HepG2 (cell line): ENCODE measurements at regions not wholly inside any gene's neighbourhood (a gene's known extent, or its start where the extent isn't known, plus 50 kb on each side); places are given as distances from the start of the nearest gene placed in this dataset.
A peak's percentile ranks its signal among the peaks of the same experiment; 100 is the strongest.

Experiments
- ATAC-seq: fragments of 200-7000 bp; cut with Tn5 transposase; 3 replicates; pipeline ENCODE4 v1.9.1; 2020; ENCODE audit warnings: mild to moderate bottlenecking, moderate library complexity
- BruUV-seq: library from RNA; stranded (reverse); fragments of 400-500 nt; replicated peaks from 2 replicates; lab custom pipeline; 2021; lab: Mats Ljungman, UMichigan
- CTCF ChIA-PET: fragments of 300-600 bp; formaldehyde crosslinking; extraction: SDS; loops from one replicate; lab custom pipeline; 2021; ENCODE audit warnings: low total read pairs, inconsistent platforms, low intra/inter-chr PET ratio; lab: Yijun Ruan, JAX
- POLR2A ChIA-PET: fragments of 350-600 bp; sonication (Branson Sonifier 250); formaldehyde crosslinking; loops from one replicate; lab custom pipeline; 2020; ENCODE audit warnings: antibody characterized with exemption, inconsistent platforms; lab: Yijun Ruan, JAX
- DNase-seq: peaks from one replicate; pipeline ENCODE4 v3.0.0-alpha.2; 2015; ENCODE audit warnings: low spot score
- FAIRE-seq: peaks from 3 replicates; lab custom pipeline; 2011; peaks lifted over from hg19 to GRCh38; lab: Jason Lieb, UNC
- H2AFZ ChIP-seq: one replicate; pipeline ENCODE4 v1.6.1; 2011; ENCODE audit warnings: low read length, inconsistent platforms
- H3K27ac ChIP-seq: fragments of 300-600 bp; 3 replicates; pipeline ENCODE4 v1.8.0; 2011; ENCODE audit warnings: mixed run types, mild to moderate bottlenecking, mixed read lengths, low read length, inconsistent platforms; ENCODE audit not compliant: insufficient read depth; ENCODE audit errors: extremely low read length
- H3K27me3 ChIP-seq, 2 experiments: fragments of 200-600 bp in 1 of 2; 2 replicates in 1 of 2; 3 replicates in 1 of 2; pipeline versions ENCODE4 v1.6.0 to v1.8.0; 2011; ENCODE audit warnings: low read length in 2 of 2, mild to moderate bottlenecking in 2 of 2, moderate library complexity in 2 of 2, inconsistent platforms in 1 of 2; ENCODE audit not compliant: insufficient read depth in 2 of 2, control insufficient read depth in 1 of 2
- H3K36me3 ChIP-seq, 2 experiments: fragments of 200-600 bp in 1 of 2; replicated peaks in 1 of 2; 2 replicates in 1 of 2; 3 replicates in 1 of 2; pipeline versions ENCODE4 v1.5.1 to v1.8.0; 2011; ENCODE audit warnings: low read length in 2 of 2, inconsistent platforms in 1 of 2; ENCODE audit not compliant: insufficient read depth in 2 of 2, control insufficient read depth in 1 of 2
- H3K4me1 ChIP-seq: 2 replicates; pipeline ENCODE4 v1.5.1; 2012; ENCODE audit warnings: low read length, inconsistent platforms; ENCODE audit not compliant: insufficient read depth
- H3K4me2 ChIP-seq: 2 replicates; pipeline ENCODE4 v1.6.0; 2011; ENCODE audit warnings: low read depth, low read length, inconsistent platforms
- H3K4me3 ChIP-seq, 3 experiments: fragments of 200-600 bp in 1 of 3; sonication (generic), shearing (Covaris generic) in 1 of 3; replicated peaks in 1 of 3; 2 replicates each; pipeline ENCODE4 v1.5.1; 2011 to 2016; ENCODE audit warnings: low read length in 3 of 3, inconsistent platforms in 2 of 3, low read depth in 2 of 3, mild to moderate bottlenecking in 2 of 3, control low read depth in 1 of 3, mixed read lengths in 1 of 3; ENCODE audit not compliant: insufficient read depth in 1 of 3
- H3K79me2 ChIP-seq: one replicate; pipeline ENCODE4 v1.6.1; 2011; ENCODE audit warnings: low read length, inconsistent platforms; ENCODE audit not compliant: insufficient read depth
- H3K9ac ChIP-seq: 2 replicates; pipeline ENCODE4 v1.6.0; 2011; ENCODE audit warnings: mild to moderate bottlenecking, low read depth, low read length, inconsistent platforms; ENCODE audit not compliant: insufficient read depth
- H3K9me3 ChIP-seq: 2 replicates; pipeline ENCODE4 v1.5.1; 2012; ENCODE audit warnings: mild to moderate bottlenecking, low read length
- H4K20me1 ChIP-seq: 2 replicates; pipeline ENCODE4 v1.6.0; 2011; ENCODE audit warnings: inconsistent platforms, mild to moderate bottlenecking, low read length, moderate library complexity; ENCODE audit not compliant: insufficient read depth
- ERF ChIP-seq: IDR thresholded peaks from 2 replicates; pipeline ENCODE4 v1.6.1; 2018; ENCODE audit warnings: missing biosample characterization, missing genetic modification reagents
- HNF4G ChIP-seq, 2 experiments: sonication (generic) in 1 of 2; formaldehyde crosslinking in 1 of 2; IDR thresholded peaks; 2 replicates each; pipeline versions ENCODE4 v1.4.0 to v1.6.1; 2011 to 2020; ENCODE audit warnings: borderline replicate concordance in 2 of 2, low read depth in 2 of 2, mild to moderate bottlenecking in 2 of 2, low read length in 1 of 2, missing genetic modification reagents in 1 of 2, moderate library complexity in 1 of 2
- IRF9 ChIP-seq: sonication (generic); formaldehyde crosslinking; IDR thresholded peaks from 2 replicates; pipeline ENCODE4 v1.8.0; 2022; ENCODE audit warnings: missing genetic modification reagents, mild to moderate bottlenecking, borderline replicate concordance
- KAT8 ChIP-seq: IDR thresholded peaks from 2 replicates; pipeline ENCODE4 v1.6.1; 2016; ENCODE audit warnings: missing genetic modification reagents, missing compliant biosample characterization
- KDM2A ChIP-seq: sonication (generic); formaldehyde crosslinking; IDR thresholded peaks from 2 replicates; pipeline ENCODE4 v1.4.0; 2020; ENCODE audit warnings: low read depth, missing genetic modification reagents, borderline replicate concordance
- KLF6 ChIP-seq: IDR thresholded peaks from 2 replicates; pipeline ENCODE4 v1.8.0; 2016; ENCODE audit warnings: missing biosample characterization, missing genetic modification reagents
- MLX ChIP-seq: IDR thresholded peaks from 2 replicates; pipeline ENCODE4 v1.6.1; 2016
- NFKBIZ ChIP-seq: IDR thresholded peaks from 2 replicates; pipeline ENCODE4 v1.6.1; 2018; ENCODE audit warnings: missing genetic modification reagents, missing compliant biosample characterization
- NKX3-1 ChIP-seq: sonication (generic); formaldehyde crosslinking; IDR thresholded peaks from 2 replicates; pipeline ENCODE4 v1.5.0; 2020; ENCODE audit warnings: missing genetic modification reagents
- SETDB1 ChIP-seq: sonication (generic); formaldehyde crosslinking; IDR thresholded peaks from 2 replicates; pipeline ENCODE4 v1.5.1; 2020; ENCODE audit warnings: missing genetic modification reagents, mild to moderate bottlenecking, borderline replicate concordance
- SOX5 ChIP-seq: IDR thresholded peaks from 2 replicates; pipeline ENCODE4 v1.6.1; 2016; ENCODE audit warnings: borderline replicate concordance
- TCF7L2 ChIP-seq: IDR thresholded peaks from 2 replicates; pipeline ENCODE4 v1.6.1; 2011; ENCODE audit warnings: mild to moderate bottlenecking, low read depth, low read length, moderate library complexity
- TEAD3 ChIP-seq: optimal IDR thresholded peaks from 2 replicates; pipeline ENCODE3; 2016; ENCODE audit warnings: borderline replicate concordance
- ZBTB3 ChIP-seq: sonication (generic); formaldehyde crosslinking; IDR thresholded peaks from 2 replicates; pipeline ENCODE4 v1.4.0; 2020; ENCODE audit warnings: low read depth, mild to moderate bottlenecking, moderate library complexity, missing genetic modification reagents, borderline replicate concordance
- ZFP82 ChIP-seq: sonication (generic); formaldehyde crosslinking; IDR thresholded peaks from 2 replicates; pipeline ENCODE4 v1.5.1; 2020; ENCODE audit warnings: mild to moderate bottlenecking, missing genetic modification reagents, borderline replicate concordance
- WGBS: methylation state at CpG from one replicate; pipeline ENCODE4 v1.1.6; 2017; ENCODE audit warnings: low lambda C conversion rate; 5-methylcytosine and 5-hydroxymethylcytosine counted together
- in situ Hi-C: cut with HindIII; loops from 2 replicates; pipeline ENCODE4 v1.10.0; 2017; ENCODE audit warnings: low pct_unique_long_range_greater_than_20kb; ENCODE audit not compliant: extremely low pct_ligation_motif_present
- intact Hi-C: fragments of 100-400 bp; cut with micrococcal nuclease; formaldehyde crosslinking; loops from one replicate; pipeline ENCODE4 v1.10.0; 2022; ENCODE audit not compliant: unreplicated experiment
- TF ChIP-seq, protein P1 (sequence below): sonication (generic); formaldehyde crosslinking; IDR thresholded peaks from 2 replicates; pipeline ENCODE4 v1.5.1; 2020; ENCODE audit warnings: missing genetic modification reagents, mild to moderate bottlenecking, borderline replicate concordance
- TF ChIP-seq, protein P2 (sequence below): sonication (generic); formaldehyde crosslinking; IDR thresholded peaks from 2 replicates; pipeline ENCODE4 v1.4.0; 2020; ENCODE audit warnings: missing genetic modification reagents
- TF ChIP-seq, protein P3 (sequence below): sonication (generic); formaldehyde crosslinking; IDR thresholded peaks from 2 replicates; pipeline ENCODE4 v1.4.0; 2020; ENCODE audit warnings: missing genetic modification reagents

DNA sequence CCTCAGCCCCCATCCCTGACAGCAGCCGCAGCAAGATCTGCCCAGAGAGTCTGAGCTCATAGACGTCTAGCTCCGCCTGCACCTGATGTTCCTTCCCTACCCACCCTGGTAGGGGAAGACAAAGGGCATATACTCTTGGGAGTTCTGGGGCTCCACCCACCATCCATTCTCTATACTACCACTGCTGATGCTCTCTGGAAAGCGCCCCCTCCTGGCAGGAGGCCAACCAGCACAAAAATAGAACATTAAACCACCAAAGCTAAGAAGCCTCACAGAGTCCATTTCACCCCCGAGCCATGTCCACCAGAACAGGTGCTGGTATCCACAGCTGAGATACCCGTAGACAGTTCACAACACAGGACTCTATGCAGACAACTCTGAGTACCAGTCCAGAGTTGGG lies 662.6 kb upstream of the FAM98A start (continued):
- TF ChIP-seq MLX (CRISPR knock-in tag) (no peak), HNF4G (IDR thresholded peaks at IDR 0.05; ENCODE audit: borderline replicate concordance, low read depth, low read length) (no peak), HNF4G (CRISPR knock-in tag; IDR thresholded peaks at IDR 0.05; ENCODE audit: borderline replicate concordance, low read depth) (no peak), ERF (CRISPR knock-in tag) (no peak)
- TF ChIP-seq, all 625 proteins: peak for 0

DNA sequence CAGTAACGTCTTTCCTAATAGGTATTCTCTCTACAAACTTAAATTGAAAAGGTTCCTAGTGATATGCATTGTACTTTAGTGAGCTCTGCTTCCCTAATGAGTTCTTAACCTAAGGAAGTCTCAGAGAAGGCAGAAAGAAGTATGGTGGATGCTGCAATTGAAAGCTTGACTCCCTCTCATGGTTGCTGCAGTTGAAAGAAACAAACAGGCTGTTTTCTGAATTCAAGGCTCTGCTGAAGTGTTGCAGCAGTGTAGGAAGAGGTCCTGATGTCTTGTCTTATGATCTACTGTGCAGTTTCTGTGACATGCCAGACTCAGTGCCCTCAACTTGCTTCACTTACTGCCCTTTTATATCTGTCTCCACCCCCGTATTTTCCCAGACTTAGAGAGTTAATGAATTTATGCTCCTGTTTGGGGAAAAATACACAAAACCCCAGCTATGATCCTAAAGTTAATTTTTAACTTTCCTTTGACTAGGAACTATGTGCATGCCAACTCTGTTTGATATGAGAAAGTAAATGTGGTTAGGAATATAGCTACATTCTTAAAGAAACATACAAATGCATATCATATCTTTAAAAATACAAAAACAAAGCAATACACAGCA lies 655.3 kb upstream of the FAM98A start:
- ATAC-seq (no peak), FAIRE-seq (no peak), DNase-seq (no peak)
- no peaks in the 10 kb centered on the region for H3K36me3 ChIP-seq
- ChIA-PET POLR2A (no interaction called here), CTCF (no interaction called here)
- H3K27ac ChIP-seq = no peak overlapping the region
- no peak overlapping the region for H3K4me3 ChIP-seq
- intact Hi-C loops = no loop called here
- H3K4me2 ChIP-seq = no peak overlapping the region
- TF ChIP-seq ZFP82 (CRISPR knock-in tag) (no peak), IRF9 (CRISPR knock-in tag) (no peak), NFKBIZ (CRISPR knock-in tag) (no peak), KDM2A (CRISPR knock-in tag) (no peak), KLF6 (CRISPR knock-in tag) (no peak), SETDB1 (CRISPR knock-in tag) (no peak), KAT8 (CRISPR knock-in tag) (no peak), NKX3-1 (no peak), TCF7L2 (no peak), ZBTB3 (no peak), SOX5 (CRISPR knock-in tag) (no peak), TEAD3 (no peak)
- TF ChIP-seq, protein P1, sequence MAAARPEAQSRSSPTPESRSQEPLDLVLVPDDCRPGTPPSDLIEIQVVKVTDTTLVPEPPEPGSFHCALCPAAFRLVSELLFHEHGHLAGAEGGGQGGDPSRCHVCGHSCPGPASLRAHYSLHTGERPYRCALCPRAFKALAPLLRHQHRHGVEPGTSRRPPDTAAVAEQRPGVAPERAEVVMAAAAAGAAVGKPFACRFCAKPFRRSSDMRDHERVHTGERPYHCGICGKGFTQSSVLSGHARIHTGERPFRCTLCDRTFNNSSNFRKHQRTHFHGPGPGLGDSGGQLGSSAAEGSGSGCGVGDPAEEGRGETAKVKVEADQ (CRISPR knock-in tag) = no peak
- TF ChIP-seq, protein P2, sequence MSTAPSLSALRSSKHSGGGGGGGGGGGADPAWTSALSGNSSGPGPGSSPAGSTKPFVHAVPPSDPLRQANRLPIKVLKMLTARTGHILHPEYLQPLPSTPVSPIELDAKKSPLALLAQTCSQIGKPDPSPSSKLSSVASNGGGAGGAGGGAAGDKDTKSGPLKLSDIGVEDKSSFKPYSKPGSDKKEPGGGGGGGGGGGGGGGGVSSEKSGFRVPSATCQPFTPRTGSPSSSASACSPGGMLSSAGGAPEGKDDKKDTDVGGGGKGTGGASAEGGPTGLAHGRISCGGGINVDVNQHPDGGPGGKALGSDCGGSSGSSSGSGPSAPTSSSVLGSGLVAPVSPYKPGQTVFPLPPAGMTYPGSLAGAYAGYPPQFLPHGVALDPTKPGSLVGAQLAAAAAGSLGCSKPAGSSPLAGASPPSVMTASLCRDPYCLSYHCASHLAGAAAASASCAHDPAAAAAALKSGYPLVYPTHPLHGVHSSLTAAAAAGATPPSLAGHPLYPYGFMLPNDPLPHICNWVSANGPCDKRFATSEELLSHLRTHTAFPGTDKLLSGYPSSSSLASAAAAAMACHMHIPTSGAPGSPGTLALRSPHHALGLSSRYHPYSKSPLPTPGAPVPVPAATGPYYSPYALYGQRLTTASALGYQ (CRISPR knock-in tag) = no peak
- TF ChIP-seq, protein P3, sequence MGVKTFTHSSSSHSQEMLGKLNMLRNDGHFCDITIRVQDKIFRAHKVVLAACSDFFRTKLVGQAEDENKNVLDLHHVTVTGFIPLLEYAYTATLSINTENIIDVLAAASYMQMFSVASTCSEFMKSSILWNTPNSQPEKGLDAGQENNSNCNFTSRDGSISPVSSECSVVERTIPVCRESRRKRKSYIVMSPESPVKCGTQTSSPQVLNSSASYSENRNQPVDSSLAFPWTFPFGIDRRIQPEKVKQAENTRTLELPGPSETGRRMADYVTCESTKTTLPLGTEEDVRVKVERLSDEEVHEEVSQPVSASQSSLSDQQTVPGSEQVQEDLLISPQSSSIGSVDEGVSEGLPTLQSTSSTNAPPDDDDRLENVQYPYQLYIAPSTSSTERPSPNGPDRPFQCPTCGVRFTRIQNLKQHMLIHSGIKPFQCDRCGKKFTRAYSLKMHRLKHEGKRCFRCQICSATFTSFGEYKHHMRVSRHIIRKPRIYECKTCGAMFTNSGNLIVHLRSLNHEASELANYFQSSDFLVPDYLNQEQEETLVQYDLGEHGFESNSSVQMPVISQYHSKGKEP = no peak
- no peaks in the 10 kb centered on the region for H4K20me1 ChIP-seq
- no peak overlapping the region for H3K9ac ChIP-seq
- BruUV-seq = no TSS peak
- H3K27me3 ChIP-seq = no peaks in the 10 kb centered on the region
- no peaks in the 10 kb centered on the region for H3K79me2 ChIP-seq
- in situ Hi-C loops = no loop called here
- peaks cover 28% of the 10 kb centered on the region for H3K9me3 ChIP-seq
- peak overlapping the region; percentile 51 for H2AFZ ChIP-seq
- no peaks in the 10 kb centered on the region for H3K4me1 ChIP-seq
- WGBS = 9% methylated on average over 2 of the region's 2 CpGs
